NT2/D1 (cell line): ENCODE measurements at regions not wholly inside any gene's neighbourhood (a gene's known extent, or its start where the extent isn't known, plus 50 kb on each side); places are given as distances from the start of the nearest gene placed in this dataset.

Experiments used
- DNase-seq: peaks from one replicate; pipeline ENCODE4 v3.0.0-alpha.2; 2011; ENCODE audit warnings: low read depth, low spot score
- H3K27me3 ChIP-seq: 2 replicates; pipeline ENCODE4 v1.6.0; 2011; ENCODE audit warnings: mild to moderate bottlenecking; ENCODE audit not compliant: insufficient read length, insufficient read depth
- H3K36me3 ChIP-seq: 2 replicates; pipeline ENCODE4 v1.6.1; 2011; ENCODE audit warnings: mild to moderate bottlenecking, low read length, mixed read lengths; ENCODE audit not compliant: insufficient read depth, insufficient read length
- H3K4me1 ChIP-seq: 2 replicates; pipeline ENCODE4 v1.5.1; 2011; ENCODE audit not compliant: insufficient read depth, insufficient read length
- H3K4me3 ChIP-seq: 2 replicates; pipeline ENCODE4 v1.5.1; 2011; ENCODE audit warnings: low read depth; ENCODE audit not compliant: insufficient read length
- H3K9ac ChIP-seq: 2 replicates; pipeline ENCODE4 v1.6.0; 2011; ENCODE audit warnings: low read depth; ENCODE audit not compliant: insufficient read length
- H3K9me3 ChIP-seq: 2 replicates; pipeline ENCODE4 v1.5.1; 2011; ENCODE audit warnings: mild to moderate bottlenecking, low read length; ENCODE audit not compliant: insufficient read depth
- SUZ12 ChIP-seq: IDR thresholded peaks from 2 replicates; pipeline ENCODE4 v1.6.1; 2011; ENCODE audit not compliant: insufficient read length, insufficient read depth; ENCODE audit errors: extremely low read depth
- YY1 ChIP-seq: IDR thresholded peaks from 2 replicates; pipeline ENCODE4 v1.6.1; 2011; ENCODE audit not compliant: insufficient read length, insufficient read depth
- ZNF274 ChIP-seq: IDR thresholded peaks from 2 replicates; pipeline ENCODE4 v1.6.1; 2011; ENCODE audit warnings: mild to moderate bottlenecking, low read depth, low read length

GRCh38 chr4:57588557-57588956 lies 478.4 kb upstream of the IGFBP7 start:
- Histone ChIP-seq H3K4me3 (no peak overlapping the region), H3K9me3 (no peaks in the 10 kb centered on the region), H3K4me1 (no peaks in the 10 kb centered on the region), H3K27me3 (no peaks in the 10 kb centered on the region), H3K9ac (no peak overlapping the region), H3K36me3 (no peaks in the 10 kb centered on the region)
- no peak for DNase-seq
- TF ChIP-seq YY1 = no peak
- no peak for TF ChIP-seq SUZ12
- no peak for TF ChIP-seq ZNF274

- Histone ChIP-seq H3K4me1 (no peaks in the 10 kb centered on the region), H3K9ac (no peak overlapping the region), H3K4me3 (no peak overlapping the region), H3K27me3 (no peaks in the 10 kb centered on the region), H3K9me3 (no peaks in the 10 kb centered on the region), H3K36me3 (no peaks in the 10 kb centered on the region)
- no peak for TF ChIP-seq ZNF274
- TF ChIP-seq YY1 = no peak
- TF ChIP-seq SUZ12 = no peak
- DNase-seq = no peak
Observed at GRCh38 chr4:57580710-57581599, 470.8 kb upstream of the IGFBP7 start.

GRCh38 chr4:57575426-57575825 lies 465.2 kb upstream of the IGFBP7 start:
- H3K9me3 ChIP-seq = no peaks in the 10 kb centered on the region
- DNase-seq = no peak
- no peaks in the 10 kb centered on the region for H3K4me1 ChIP-seq
- TF ChIP-seq SUZ12 (no peak), YY1 (no peak), ZNF274 (no peak)
- no peak overlapping the region for H3K9ac ChIP-seq
- H3K27me3 ChIP-seq = no peaks in the 10 kb centered on the region
- H3K4me3 ChIP-seq = no peak overlapping the region
- H3K36me3 ChIP-seq = no peaks in the 10 kb centered on the region

- Histone ChIP-seq H3K9ac (no peak overlapping the region), H3K4me1 (no peaks in the 10 kb centered on the region), H3K9me3 (no peaks in the 10 kb centered on the region; the same call in 1 of the 2 replicates), H3K27me3 (no peaks in the 10 kb centered on the region), H3K36me3 (no peaks in the 10 kb centered on the region), H3K4me3 (no peak overlapping the region)
- TF ChIP-seq YY1 (no peak), ZNF274 (no peak), SUZ12 (no peak)
- DNase-seq = no peak
Observed at GRCh38 chr4:57554556-57555092, 444.4 kb upstream of the IGFBP7 start.

- H3K4me3 ChIP-seq = no peak overlapping the region
- H3K36me3 ChIP-seq = no peaks in the 10 kb centered on the region
- no peak for TF ChIP-seq ZNF274
- DNase-seq = no peak
- no peaks in the 10 kb centered on the region for H3K9me3 ChIP-seq
- no peak overlapping the region for H3K9ac ChIP-seq
- no peaks in the 10 kb centered on the region for H3K4me1 ChIP-seq
- H3K27me3 ChIP-seq = no peaks in the 10 kb centered on the region
Observed at GRCh38 chr4:57553728-57554127, 443.5 kb upstream of the IGFBP7 start.

GRCh38 chr4:57550198-57550597 lies 440.0 kb upstream of the IGFBP7 start:
- Histone ChIP-seq H3K9me3 (no peaks in the 10 kb centered on the region), H3K4me3 (no peak overlapping the region), H3K9ac (no peak overlapping the region), H3K4me1 (no peaks in the 10 kb centered on the region), H3K27me3 (no peaks in the 10 kb centered on the region), H3K36me3 (no peaks in the 10 kb centered on the region)
- no peak for TF ChIP-seq SUZ12
- no peak for TF ChIP-seq ZNF274
- no peak for TF ChIP-seq YY1
- DNase-seq = no peak

GRCh38 chr4:57548856-57549255 lies 438.7 kb upstream of the IGFBP7 start:
- H3K9me3 ChIP-seq = no peaks in the 10 kb centered on the region
- no peaks in the 10 kb centered on the region for H3K27me3 ChIP-seq
- no peaks in the 10 kb centered on the region for H3K36me3 ChIP-seq
- H3K4me1 ChIP-seq = no peaks in the 10 kb centered on the region
- DNase-seq = no peak
- H3K4me3 ChIP-seq = no peak overlapping the region
- no peak overlapping the region for H3K9ac ChIP-seq
- TF ChIP-seq YY1 (no peak), ZNF274 (no peak), SUZ12 (no peak)
